ENCODE measurements at regions not wholly inside any gene's neighbourhood (a gene's known extent, or its start where the extent isn't known, plus 50 kb on each side); places are given as distances from the start of the nearest gene placed in this dataset.

- TF ChIP-seq CTCF (IDR thresholded peaks at IDR 0.05; ENCODE audit: insufficient read depth, low read length, poor library complexity, severe bottlenecking) (no peak), EZH2phosphoT487 (conservative IDR thresholded peaks at IDR 0.05; ENCODE audit: low read length) (no peak)
Measured at GRCh38 chr12:65636436-65636835, 187.8 kb upstream of the HMGA2 start.
